ENCODE measurements at regions not wholly inside any gene's neighbourhood (a gene's known extent, or its start where the extent isn't known, plus 50 kb on each side); places are given as distances from the start of the nearest gene placed in this dataset.
"Not testable (repeated sequence)": the region's sequence is repeated elsewhere in the genome, so short reads cannot be mapped to it uniquely, and the experiment has no call there.

DNA sequence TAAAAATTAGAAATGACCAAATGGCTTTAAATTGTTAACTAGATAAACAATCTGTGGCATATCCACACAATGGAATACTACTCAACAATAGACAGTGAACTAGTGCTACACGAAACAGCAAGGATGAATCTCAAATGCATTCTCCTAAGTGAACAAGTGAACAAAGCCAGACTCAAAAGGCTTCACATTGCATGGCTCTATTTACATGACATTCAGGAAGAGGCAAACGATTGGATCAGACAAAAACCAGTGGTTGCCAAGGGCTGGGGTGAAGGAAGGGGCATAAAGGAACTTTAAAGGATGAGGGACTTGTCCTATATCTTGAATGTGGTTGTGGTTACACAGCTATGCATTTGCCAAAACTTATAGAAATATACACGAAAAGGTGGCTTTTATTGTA, 184.3 kb downstream of the RPIA start:
- CTCF ChIA-PET = no interaction called here

GRCh38 chr2:88880441-88880953, 189.0 kb downstream of the RPIA start:
- peak; percentile 79 for TF ChIP-seq CTCF (conservative IDR thresholded peaks at IDR 0.05; ENCODE audit: low read depth)
- peak; percentile 57 for DNase-seq (ENCODE audit: low spot score)
- ChIA-PET CTCF (interaction anchor here (0.5 to 1.7 kb wide), 17 partner anchors 8 to 450 kb away, joined by 3 to 9 read pairs (median 4); no protein-coding TSS in a partner anchor), POLR2A (ENCODE audit: low non-redundant PET) (no interaction called here)
- no peak overlapping the region for H3K27ac ChIP-seq

More for the DNA sequence above, 184.3 kb downstream of the RPIA start:
- POLR2A ChIA-PET (ENCODE audit: low non-redundant PET) = no interaction called here
- no peak for TF ChIP-seq CTCF (conservative IDR thresholded peaks at IDR 0.05; ENCODE audit: low read depth)
- DNase-seq (ENCODE audit: low spot score) = no peak
- no peak overlapping the region for H3K27ac ChIP-seq

DNA sequence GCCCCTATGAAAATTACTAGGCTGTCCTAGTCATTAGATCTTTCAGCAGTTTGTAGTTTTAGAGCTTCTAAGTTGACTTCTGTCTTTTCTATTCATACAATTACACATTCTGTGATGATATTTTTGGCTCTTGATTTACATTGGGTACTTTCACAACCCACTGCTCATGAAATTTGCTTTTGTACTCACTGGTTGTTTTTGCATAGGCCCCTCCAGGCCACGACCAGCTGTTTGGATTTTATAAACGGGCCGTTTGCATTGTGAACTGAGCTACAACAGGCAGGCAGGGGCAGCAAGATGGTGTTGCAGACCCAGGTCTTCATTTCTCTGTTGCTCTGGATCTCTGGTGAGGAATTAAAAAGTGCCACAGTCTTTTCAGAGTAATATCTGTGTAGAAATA, 193.8 kb downstream of the RPIA start:
- ChIA-PET CTCF (no interaction called here), POLR2A (ENCODE audit: low non-redundant PET) (no interaction called here)
- no peak for DNase-seq (ENCODE audit: low spot score)
- no peak overlapping the region for H3K27ac ChIP-seq
- TF ChIP-seq CTCF (conservative IDR thresholded peaks at IDR 0.05; ENCODE audit: low read depth) = no peak

- ChIA-PET CTCF (no interaction called here), POLR2A (ENCODE audit: low non-redundant PET) (no interaction called here)
- no peak for TF ChIP-seq CTCF (conservative IDR thresholded peaks at IDR 0.05; ENCODE audit: low read depth)
- H3K27ac ChIP-seq = no peak overlapping the region
- no peak for DNase-seq (ENCODE audit: low spot score)
Measured at GRCh38 chr2:88885679-88886416, 194.4 kb downstream of the RPIA start.

- H3K27ac ChIP-seq; POLR2A ChIA-PET (ENCODE audit: low non-redundant PET); DNase-seq (ENCODE audit: low spot score): not testable (repeated sequence)
- CTCF ChIA-PET = interaction anchor here (1.0 kb wide), 1 partner anchor 16 kb away, joined by 3 read pairs; no protein-coding TSS in a partner anchor
Measured at GRCh38 chr2:88887466-88887865, 196.0 kb downstream of the RPIA start.

DNA sequence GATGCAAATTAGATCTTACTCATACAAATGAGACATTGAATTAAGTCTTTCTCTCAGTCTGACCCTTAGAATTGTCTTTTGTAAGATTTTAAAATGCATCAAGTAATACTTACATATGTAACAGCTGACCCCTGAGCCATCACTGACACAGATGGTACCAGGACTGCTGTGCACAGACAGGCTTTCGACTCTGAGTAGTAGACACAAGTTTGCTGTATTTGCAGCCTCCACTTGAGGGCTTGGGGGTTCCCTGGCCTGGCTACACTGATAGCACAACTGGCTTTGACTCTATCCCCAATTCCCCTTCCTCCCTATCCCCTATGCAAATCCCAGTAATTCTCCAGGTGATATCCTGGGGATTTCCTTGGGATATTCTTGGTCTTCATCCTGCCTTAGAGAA, 200.7 kb downstream of the RPIA start:
- DNase-seq (ENCODE audit: low spot score) = no peak
- no peak overlapping the region for H3K27ac ChIP-seq
- ChIA-PET POLR2A (ENCODE audit: low non-redundant PET) (no interaction called here), CTCF (interaction anchor here (0.7 kb wide), 2 partner anchors 34 to 301 kb away, joined by 3 to 4 read pairs; no protein-coding TSS in a partner anchor)
- no peak for TF ChIP-seq CTCF (conservative IDR thresholded peaks at IDR 0.05; ENCODE audit: low read depth)

DNA sequence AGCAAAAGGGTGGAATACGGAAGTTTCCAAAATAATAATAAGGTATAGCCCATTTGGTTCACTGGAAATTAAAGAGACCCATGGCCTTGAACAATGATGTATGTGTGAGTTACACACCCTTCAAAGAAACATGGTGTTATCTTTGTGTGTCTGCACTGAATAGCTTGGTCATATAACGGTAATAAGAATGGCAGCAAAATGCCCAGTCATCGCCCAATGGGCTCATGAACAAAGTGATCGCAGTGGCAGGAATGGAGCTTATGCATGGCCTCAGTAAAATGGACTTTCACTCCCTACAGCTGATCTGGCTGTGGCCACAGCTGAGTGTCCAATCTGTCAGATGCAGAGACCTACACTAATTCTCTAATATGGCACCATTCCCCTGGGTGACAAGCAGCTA, 201.3 kb downstream of the RPIA start:
- H3K27ac ChIP-seq = no peak overlapping the region
- no peak for DNase-seq (ENCODE audit: low spot score)
- POLR2A ChIA-PET (ENCODE audit: low non-redundant PET) = no interaction called here
- CTCF ChIA-PET = no interaction called here
- TF ChIP-seq CTCF (conservative IDR thresholded peaks at IDR 0.05; ENCODE audit: low read depth) = no peak

Data from RWPE1 (cell line).